A549 (cell line): ENCODE measurements at regions not wholly inside any gene's neighbourhood (a gene's known extent, or its start where the extent isn't known, plus 50 kb on each side); places are given as distances from the start of the nearest gene placed in this dataset.

Source experiments
- CEBPB ChIP-seq, 2 experiments: fragments of >200 bp in 1 of 2; sonication (Bioruptor Twin) in 1 of 2; formaldehyde crosslinking in 1 of 2; IDR thresholded peaks; 2 replicates each; pipeline ENCODE4 v1.6.1; 2012 to 2016
- CTCF ChIP-seq: fragments of >200 bp; sonication (Bioruptor Twin); formaldehyde crosslinking; IDR thresholded peaks from 3 replicates; pipeline ENCODE4 v1.5.1; 2016
- MYC ChIP-seq: IDR thresholded peaks from 2 replicates; pipeline ENCODE4 v1.6.1; 2012; ENCODE audit warnings: mild to moderate bottlenecking, inconsistent platforms, low read length, improper control_type of control experiment, borderline replicate concordance
- RAD21 ChIP-seq, 2 experiments: fragments of >200 bp in 1 of 2; sonication (Bioruptor Twin) in 1 of 2; formaldehyde crosslinking in 1 of 2; IDR thresholded peaks in 1 of 2; conservative IDR thresholded peaks in 1 of 2; 2 replicates in 1 of 2; 3 replicates in 1 of 2; pipeline ENCODE4 v1.6.1; 2012 to 2018; ENCODE audit warnings: inconsistent platforms in 1 of 2
- ZC3H11A ChIP-seq: fragments of 450-650 bp; IDR thresholded peaks from 2 replicates; pipeline ENCODE4 v1.6.1; 2014; ENCODE audit warnings: antibody characterized with exemption, mild to moderate bottlenecking

GRCh38 chr6:15170126-15170525, 75.7 kb upstream of the JARID2 start:
- TF ChIP-seq MYC: no peak
- TF ChIP-seq CTCF: no peak
- TF ChIP-seq ZC3H11A: no peak
- TF ChIP-seq CEBPB (IDR thresholded peaks at IDR 0.05): no peak
- TF ChIP-seq RAD21 (conservative IDR thresholded peaks at IDR 0.05 in 1 of 2, IDR thresholded peaks at IDR 0.05 in 1 of 2): no peak
